DOHH2 (cell line): ENCODE measurements at regions not wholly inside any gene's neighbourhood (a gene's known extent, or its start where the extent isn't known, plus 50 kb on each side); places are given as distances from the start of the nearest gene placed in this dataset.

Experiments
- CTCF ChIP-seq: fragments of 200-600 bp; sonication (generic); IDR thresholded peaks from one replicate; pipeline ENCODE4 v1.5.1; 2014; ENCODE audit warnings: antibody characterized with exemption, mild to moderate bottlenecking, low read depth, low read length; ENCODE audit not compliant: poor library complexity, severe bottlenecking
- EZH2phosphoT487 ChIP-seq: fragments of 200-600 bp; sonication (generic); IDR thresholded peaks from 2 replicates; pipeline ENCODE4 v1.6.1; 2017; ENCODE audit warnings: borderline replicate concordance, mild to moderate bottlenecking, antibody characterized with exemption, low read length, moderate library complexity, mixed read lengths

- TF ChIP-seq EZH2phosphoT487 (no peak), CTCF (no peak)
These were observed 226.5 kb upstream of the NREP start for GRCh38 chr5:111983459-111983858.
